HEK293 (cell line): ENCODE measurements at regions not wholly inside any gene's neighbourhood (a gene's known extent, or its start where the extent isn't known, plus 50 kb on each side); places are given as distances from the start of the nearest gene placed in this dataset.
"Not testable (repeated sequence)": the region's sequence is repeated elsewhere in the genome, so short reads cannot be mapped to it uniquely, and the experiment has no call there.

Source experiments
- CTCF ChIA-PET: fragments of 350-600 bp; formaldehyde crosslinking; extraction: SDS; loops from one replicate; lab custom pipeline; 2021; ENCODE audit warnings: antibody characterized with exemption; lab: Yijun Ruan, JAX
- POLR2A ChIA-PET: fragments of 300-600 bp; formaldehyde crosslinking; extraction: SDS; loops from one replicate; lab custom pipeline; 2020; ENCODE audit warnings: antibody characterized with exemption, inconsistent platforms; lab: Yijun Ruan, JAX
- H3K27ac ChIP-seq: fragments of 200-500 bp; sonication (Bioruptor generic); 2 replicates; pipeline ENCODE4 v1.5.1; 2014; ENCODE audit warnings: low read depth, low read length, control low read depth, inconsistent platforms; ENCODE audit errors: extremely low read depth
- H3K36me3 ChIP-seq, 2 experiments: fragments of 200-500 bp in 1 of 2; sonication (Bioruptor generic) in 1 of 2; 1 replicate in 1 of 2; 2 replicates in 1 of 2; pipeline ENCODE4 v1.5.1; 2014 to 2017; ENCODE audit warnings: inconsistent platforms in 2 of 2, low read length in 2 of 2; ENCODE audit not compliant: control insufficient read depth in 2 of 2, insufficient read depth in 1 of 2
- H3K4me1 ChIP-seq: fragments of 200-500 bp; sonication (Bioruptor generic); 2 replicates; pipeline ENCODE4 v1.5.1; 2014; ENCODE audit warnings: mild to moderate bottlenecking, low read length, inconsistent platforms; ENCODE audit not compliant: control insufficient read depth, insufficient read depth
- H3K4me3 ChIP-seq: 2 replicates; pipeline ENCODE4 v1.5.1; 2011; ENCODE audit warnings: low read depth, mild to moderate bottlenecking, control low read depth, low read length, moderate library complexity
- H3K9me3 ChIP-seq: fragments of 200-500 bp; sonication (Bioruptor generic); 2 replicates; pipeline ENCODE4 v1.5.1; 2014; ENCODE audit warnings: low read depth, low read length, inconsistent platforms; ENCODE audit not compliant: control insufficient read depth, insufficient read depth
- EGR2 ChIP-seq: fragments of 450-650 bp; formaldehyde crosslinking; IDR thresholded peaks from 2 replicates; pipeline ENCODE4 v1.5.1; 2016; ENCODE audit warnings: low read depth, missing biosample characterization, missing genetic modification characterization
- GFI1B ChIP-seq: fragments of 450-650 bp; formaldehyde crosslinking; IDR thresholded peaks from 2 replicates; pipeline ENCODE4 v1.5.1; 2016; ENCODE audit warnings: missing biosample characterization, missing genetic modification characterization
- GLI4 ChIP-seq: fragments of 450-650 bp; formaldehyde crosslinking; IDR thresholded peaks from 2 replicates; pipeline ENCODE4 v1.5.1; 2016; ENCODE audit warnings: missing biosample characterization, missing genetic modification characterization
- KLF8 ChIP-seq: fragments of 450-650 bp; formaldehyde crosslinking; IDR thresholded peaks from 2 replicates; pipeline ENCODE4 v1.5.1; 2016; ENCODE audit warnings: missing biosample characterization, missing genetic modification characterization
- PRDM6 ChIP-seq: fragments of 450-650 bp; formaldehyde crosslinking; IDR thresholded peaks from 2 replicates; pipeline ENCODE4 v1.5.1; 2017; ENCODE audit warnings: missing biosample characterization, missing genetic modification characterization
- SCRT1 ChIP-seq: fragments of 450-650 bp; formaldehyde crosslinking; IDR thresholded peaks from 2 replicates; pipeline ENCODE4 v1.5.1; 2016; ENCODE audit warnings: missing biosample characterization, missing genetic modification characterization, borderline replicate concordance
- SP7 ChIP-seq: fragments of 450-650 bp; formaldehyde crosslinking; IDR thresholded peaks from 2 replicates; pipeline ENCODE4 v1.5.1; 2016; ENCODE audit warnings: missing biosample characterization, missing genetic modification characterization
- ZBTB1 ChIP-seq: fragments of 450-650 bp; formaldehyde crosslinking; IDR thresholded peaks from 2 replicates; pipeline ENCODE4 v1.5.1; 2016; ENCODE audit warnings: missing biosample characterization, missing genetic modification characterization
- ZBTB6 ChIP-seq: fragments of 450-650 bp; formaldehyde crosslinking; IDR thresholded peaks from 2 replicates; pipeline ENCODE4 v1.5.1; 2017; ENCODE audit warnings: missing biosample characterization, missing genetic modification characterization
- ZNF138 ChIP-seq: fragments of 450-650 bp; formaldehyde crosslinking; IDR thresholded peaks from 2 replicates; pipeline ENCODE4 v1.5.1; 2016; ENCODE audit warnings: missing biosample characterization, missing genetic modification characterization, borderline replicate concordance
- ZNF2 ChIP-seq: fragments of 450-650 bp; formaldehyde crosslinking; IDR thresholded peaks from 2 replicates; pipeline ENCODE4 v1.5.1; 2016; ENCODE audit warnings: missing biosample characterization, missing genetic modification characterization
- ZNF24 ChIP-seq: fragments of 450-650 bp; formaldehyde crosslinking; IDR thresholded peaks from 2 replicates; pipeline ENCODE4 v1.5.1; 2016; ENCODE audit warnings: missing biosample characterization, missing genetic modification characterization
- ZNF280C ChIP-seq: fragments of 450-650 bp; formaldehyde crosslinking; IDR thresholded peaks from 2 replicates; pipeline ENCODE4 v1.5.1; 2016; ENCODE audit warnings: missing biosample characterization, missing genetic modification characterization
- ZNF529 ChIP-seq: fragments of 450-650 bp; formaldehyde crosslinking; IDR thresholded peaks from 2 replicates; pipeline ENCODE4 v1.5.1; 2017; ENCODE audit warnings: missing genetic modification characterization, missing biosample characterization; ENCODE audit not compliant: insufficient replicate concordance

GRCh38 chr5:17061973-17062470 is 125.9 kb upstream of the MYO10 start:
- H3K4me3 ChIP-seq, result no peak overlapping the region
- ChIA-PET CTCF (interaction anchor here (0.6 kb wide), 1 partner anchor 80 kb away, joined by 3 read pairs; no protein-coding TSS in a partner anchor), POLR2A (no interaction called here)
- no peaks in the 10 kb centered on the region for H3K4me1 ChIP-seq
- no peaks in the 10 kb centered on the region for H3K9me3 ChIP-seq
- H3K27ac ChIP-seq, result no peak overlapping the region
- no peak for TF ChIP-seq KLF8
- TF ChIP-seq GLI4 (tag by site-specific recombination), result no peak
- no peak for TF ChIP-seq SP7 (tag by site-specific recombination)
- TF ChIP-seq GFI1B (tag by site-specific recombination), result no peak
- TF ChIP-seq ZNF2 (tag by site-specific recombination), result no peak
- TF ChIP-seq ZNF529 (tag by site-specific recombination), result no peak
- no peak for TF ChIP-seq SCRT1 (tag by site-specific recombination)
- no peak for TF ChIP-seq ZBTB1
- no peak for TF ChIP-seq ZNF138 (tag by site-specific recombination)
- no peak for TF ChIP-seq ZNF24 (tag by site-specific recombination)
- no peak for TF ChIP-seq ZNF280C
- no peaks in the 10 kb centered on the region for H3K36me3 ChIP-seq

GRCh38 chr5:17062741-17063140 is 126.7 kb upstream of the MYO10 start:
- H3K27ac ChIP-seq, H3K4me3 ChIP-seq, H3K9me3 ChIP-seq, H3K36me3 ChIP-seq, H3K4me1 ChIP-seq, POLR2A ChIA-PET: not testable (repeated sequence)
- CTCF ChIA-PET, result interaction anchor here (0.6 to 0.7 kb wide), 4 partner anchors 70 to 128 kb away, joined by 3 to 4 read pairs (median 3); no protein-coding TSS in a partner anchor

- H3K9me3 ChIP-seq, result no peaks in the 10 kb centered on the region
- ChIA-PET CTCF (interaction anchor here (0.6 to 1.1 kb wide), 4 partner anchors 16 to 739 kb away, joined by 3 to 5 read pairs (median 4); no protein-coding TSS in a partner anchor), POLR2A (interaction anchor here (0.6 kb wide), 1 partner anchor 48 kb away, joined by 7 read pairs; no protein-coding TSS in a partner anchor)
- H3K27ac ChIP-seq, result no peak overlapping the region
- no peaks in the 10 kb centered on the region for H3K36me3 ChIP-seq
- no peaks in the 10 kb centered on the region for H3K4me1 ChIP-seq
- TF ChIP-seq ZBTB6 (tag by site-specific recombination) (no peak), PRDM6 (tag by site-specific recombination) (0 out of 2 replicates have a peak, but pooled peaks have one; percentile 20)
- H3K4me3 ChIP-seq, result no peak overlapping the region
These were observed 128.2 kb upstream of the MYO10 start for GRCh38 chr5:17064241-17064640.

GRCh38 chr5:17065458-17065857 is 129.4 kb upstream of the MYO10 start:
- Histone ChIP-seq H3K4me3 (no peak overlapping the region), H3K27ac (no peak overlapping the region), H3K4me1 (peaks cover 11% of the 10 kb centered on the region)
- POLR2A ChIA-PET, result no interaction called here
- TF ChIP-seq EGR2 (tag by site-specific recombination), result 0 out of 2 replicates have a peak, but pooled peaks have one; percentile 17
- no peak for TF ChIP-seq SP7 (tag by site-specific recombination)
- TF ChIP-seq, all 188 proteins: peak for 1
- no peaks in the 10 kb centered on the region for H3K9me3 ChIP-seq
- CTCF ChIA-PET, result no interaction called here
- no peaks in the 10 kb centered on the region for H3K36me3 ChIP-seq

GRCh38 chr5:17066026-17066425 is 129.9 kb upstream of the MYO10 start:
- H3K27ac ChIP-seq, H3K9me3 ChIP-seq, H3K36me3 ChIP-seq, CTCF ChIA-PET, H3K4me3 ChIP-seq, POLR2A ChIA-PET: not testable (repeated sequence)
- H3K4me1 ChIP-seq, result peaks cover 15% of the 10 kb centered on the region
